WTC11 (cell line): ENCODE measurements at regions not wholly inside any gene's neighbourhood (a gene's known extent, or its start where the extent isn't known, plus 50 kb on each side); places are given as distances from the start of the nearest gene placed in this dataset.
"Not testable (repeated sequence)": the region's sequence is repeated elsewhere in the genome, so short reads cannot be mapped to it uniquely, and the experiment has no call there.

Experiments
- ATAC-seq: fragments of 200-7000 bp; cut with Tn5 transposase; 2 replicates; pipeline ENCODE4 v1.10.0; 2021; ENCODE audit warnings: mild to moderate bottlenecking, moderate library complexity
- CTCF ChIA-PET: fragments of 300-600 bp; sonication (Branson Sonifier 250); formaldehyde crosslinking; loops from one replicate; lab custom pipeline; 2021; ENCODE audit warnings: antibody characterized with exemption; lab: Charles Lee
- POLR2A ChIA-PET: fragments of 350-600 bp; sonication (Branson Sonifier 250); formaldehyde crosslinking; loops from one replicate; lab custom pipeline; 2021; ENCODE audit warnings: antibody characterized with exemption; lab: Charles Lee
- DNase-seq: peaks from one replicate; pipeline ENCODE4 v3.0.0; 2021; ENCODE audit warnings: low spot score
- H3K27ac Mint-ChIP-seq: 2 replicates; pipeline ENCODE4 v1.8.0; 2021; ENCODE audit warnings: mixed read lengths
- H3K27me3 Mint-ChIP-seq: 2 replicates; pipeline ENCODE4 v1.8.0; 2021; ENCODE audit warnings: low read depth, mild to moderate bottlenecking, moderate library complexity, mixed read lengths
- H3K36me3 Mint-ChIP-seq: 2 replicates; pipeline ENCODE4 v1.8.0; 2021; ENCODE audit warnings: mixed read lengths
- H3K4me1 Mint-ChIP-seq: 2 replicates; pipeline ENCODE4 v1.8.0; 2022; ENCODE audit warnings: mixed read lengths
- H3K4me3 Mint-ChIP-seq: 2 replicates; pipeline ENCODE4 v1.8.0; 2021; ENCODE audit warnings: mild to moderate bottlenecking, moderate library complexity, mixed read lengths
- H3K9me3 Mint-ChIP-seq: 2 replicates; pipeline ENCODE4 v1.8.0; 2021; ENCODE audit warnings: mixed read lengths
- ATF1 ChIP-seq: sonication (generic); formaldehyde crosslinking; IDR thresholded peaks from 2 replicates; pipeline ENCODE4 v1.8.1; 2023; ENCODE audit warnings: mild to moderate bottlenecking, moderate library complexity, missing genetic modification reagents
- ATF3 ChIP-seq: sonication (generic); formaldehyde crosslinking; conservative IDR thresholded peaks from 2 replicates; pipeline ENCODE4 v1.8.1; 2022; ENCODE audit warnings: mild to moderate bottlenecking, missing genetic modification reagents
- CBFB ChIP-seq: sonication (generic); formaldehyde crosslinking; IDR thresholded peaks from 2 replicates; pipeline ENCODE4 v1.8.1; 2022; ENCODE audit warnings: mild to moderate bottlenecking, low read depth, missing genetic modification reagents
- ELF4 ChIP-seq: sonication (generic); formaldehyde crosslinking; IDR thresholded peaks from 2 replicates; pipeline ENCODE4 v1.8.1; 2022; ENCODE audit warnings: low read depth, mild to moderate bottlenecking, moderate library complexity, missing genetic modification reagents
- EMX1 ChIP-seq: fragments of 250-450 bp; sonication (Bioruptor Pico); IDR thresholded peaks from 2 replicates; pipeline ENCODE4 v1.8.0; 2021; ENCODE audit warnings: mild to moderate bottlenecking
- KAT7 ChIP-seq: sonication (generic); formaldehyde crosslinking; IDR thresholded peaks from 2 replicates; pipeline ENCODE4 v1.8.1; 2023; ENCODE audit warnings: missing genetic modification reagents, mild to moderate bottlenecking, borderline replicate concordance
- MXD4 ChIP-seq: fragments of 250-450 bp; sonication (Bioruptor Pico); IDR thresholded peaks from 2 replicates; pipeline ENCODE4 v1.8.0; 2021; ENCODE audit warnings: mild to moderate bottlenecking, moderate library complexity, borderline replicate concordance
- NFATC4 ChIP-seq: fragments of 250-450 bp; sonication (Bioruptor Pico); IDR thresholded peaks from 2 replicates; pipeline ENCODE4 v1.9.0; 2021; ENCODE audit warnings: mild to moderate bottlenecking
- NFE2L1 ChIP-seq: sonication (generic); formaldehyde crosslinking; IDR thresholded peaks from 2 replicates; pipeline ENCODE4 v1.8.1; 2023; ENCODE audit warnings: missing genetic modification reagents
- NR2C2 ChIP-seq: sonication (generic); formaldehyde crosslinking; IDR thresholded peaks from 2 replicates; pipeline ENCODE4 v1.8.0; 2022; ENCODE audit warnings: mild to moderate bottlenecking, missing genetic modification reagents
- PREB ChIP-seq: sonication (generic); formaldehyde crosslinking; IDR thresholded peaks from 2 replicates; pipeline ENCODE4 v1.8.1; 2022; ENCODE audit warnings: mild to moderate bottlenecking, missing genetic modification reagents, moderate library complexity, borderline replicate concordance
- RORB ChIP-seq: fragments of 250-450 bp; sonication (Bioruptor Pico); IDR thresholded peaks from 2 replicates; pipeline ENCODE4 v1.9.0; 2021; ENCODE audit warnings: mild to moderate bottlenecking
- SMAD3 ChIP-seq: sonication (generic); formaldehyde crosslinking; IDR thresholded peaks from 2 replicates; pipeline ENCODE4 v1.8.0; 2022; ENCODE audit warnings: missing genetic modification reagents, mild to moderate bottlenecking, borderline replicate concordance
- STAT6 ChIP-seq: sonication (generic); formaldehyde crosslinking; conservative IDR thresholded peaks from 2 replicates; pipeline ENCODE4 v1.8.1; 2023; ENCODE audit warnings: mild to moderate bottlenecking, low read depth, missing genetic modification reagents, moderate library complexity
- TEAD1 ChIP-seq: sonication (generic); formaldehyde crosslinking; IDR thresholded peaks from 2 replicates; pipeline ENCODE4 v1.8.0; 2022; ENCODE audit warnings: mild to moderate bottlenecking, missing genetic modification reagents
- USF1 ChIP-seq: sonication (generic); formaldehyde crosslinking; IDR thresholded peaks from 2 replicates; pipeline ENCODE4 v1.8.0; 2022; ENCODE audit warnings: mild to moderate bottlenecking, missing genetic modification reagents
- ZNF121 ChIP-seq: sonication (generic); formaldehyde crosslinking; IDR thresholded peaks from 2 replicates; pipeline ENCODE4 v1.8.0; 2023; ENCODE audit warnings: missing genetic modification reagents
- ZNF232 ChIP-seq: sonication (generic); formaldehyde crosslinking; IDR thresholded peaks from 2 replicates; pipeline ENCODE4 v1.8.0; 2022; ENCODE audit warnings: mild to moderate bottlenecking, missing genetic modification reagents
- ZNF263 ChIP-seq: sonication (generic); formaldehyde crosslinking; IDR thresholded peaks from 2 replicates; pipeline ENCODE4 v1.8.1; 2022; ENCODE audit warnings: low read depth, mild to moderate bottlenecking, moderate library complexity, missing genetic modification reagents
- ZNF317 ChIP-seq: sonication (generic); formaldehyde crosslinking; IDR thresholded peaks from 2 replicates; pipeline ENCODE4 v1.8.1; 2023; ENCODE audit warnings: low read depth, mild to moderate bottlenecking, moderate library complexity, missing genetic modification reagents, borderline replicate concordance
- ZNF416 ChIP-seq: fragments of 250-450 bp; sonication (Bioruptor Pico); IDR thresholded peaks from 2 replicates; pipeline ENCODE4 v1.9.0; 2021; ENCODE audit warnings: mild to moderate bottlenecking, inconsistent platforms
- ZNF423 ChIP-seq: fragments of 250-450 bp; sonication (Bioruptor Pico); IDR thresholded peaks from 2 replicates; pipeline ENCODE4 v2.1.2; 2022; ENCODE audit warnings: mild to moderate bottlenecking, moderate library complexity

- no peak for ATAC-seq
- no peaks in the 10 kb centered on the region for H3K4me1 Mint-ChIP-seq
- H3K27me3 Mint-ChIP-seq: no peaks in the 10 kb centered on the region; the same call in 1 of the 2 replicates
- no peaks in the 10 kb centered on the region for H3K36me3 Mint-ChIP-seq
- peaks cover 28% of the 10 kb centered on the region for H3K9me3 Mint-ChIP-seq
- no peak overlapping the region for H3K27ac Mint-ChIP-seq
- TF ChIP-seq NFATC4 (CRISPR knock-in tag): no peak
- no peak for TF ChIP-seq MXD4 (CRISPR knock-in tag)
- TF ChIP-seq EMX1: no peak
- no peak for TF ChIP-seq SMAD3 (CRISPR knock-in tag)
- TF ChIP-seq ATF3 (CRISPR knock-in tag): no peak
- no peak for TF ChIP-seq ATF1 (CRISPR knock-in tag)
- no peak for TF ChIP-seq ZNF121 (CRISPR knock-in tag)
- no peak for TF ChIP-seq RORB (CRISPR knock-in tag)
- TF ChIP-seq CBFB (CRISPR knock-in tag): no peak
- TF ChIP-seq, all 79 proteins: peak for 0
- no peak for DNase-seq
- no peak overlapping the region for H3K4me3 Mint-ChIP-seq
- POLR2A ChIA-PET: no interaction called here
- CTCF ChIA-PET: no interaction called here
These were observed 162.9 kb downstream of the C6orf118 start for GRCh38 chr6:165146456-165146855.

- peaks cover 50% of the 10 kb centered on the region for H3K9me3 Mint-ChIP-seq
- CTCF ChIA-PET: no interaction called here
- no peak for TF ChIP-seq ZNF423 (CRISPR knock-in tag)
- H3K4me3 Mint-ChIP-seq: no peak overlapping the region
- H3K27ac Mint-ChIP-seq: no peak overlapping the region
- DNase-seq (no peak), ATAC-seq (no peak)
- peaks cover 15% of the 10 kb centered on the region for H3K36me3 Mint-ChIP-seq
- no peaks in the 10 kb centered on the region for H3K27me3 Mint-ChIP-seq
- H3K4me1 Mint-ChIP-seq: no peaks in the 10 kb centered on the region
- POLR2A ChIA-PET: no interaction called here
These were observed 173.5 kb downstream of the C6orf118 start for GRCh38 chr6:165135889-165136288.

GRCh38 chr6:165129086-165129485 is 180.3 kb downstream of the C6orf118 start:
- Mint-ChIP-seq H3K4me1 (no peaks in the 10 kb centered on the region), H3K36me3 (no peaks in the 10 kb centered on the region), H3K27ac (no peak overlapping the region), H3K27me3 (no peaks in the 10 kb centered on the region), H3K9me3 (peaks cover 16% of the 10 kb centered on the region), H3K4me3 (no peak overlapping the region)
- ATAC-seq (no peak), DNase-seq (no peak)
- CTCF ChIA-PET: no interaction called here
- POLR2A ChIA-PET: no interaction called here
- no peak for TF ChIP-seq PREB (CRISPR knock-in tag)
- no peak for TF ChIP-seq USF1 (CRISPR knock-in tag)
- TF ChIP-seq ZNF317 (CRISPR knock-in tag): no peak
- no peak for TF ChIP-seq NFE2L1
- no peak for TF ChIP-seq ZNF416 (CRISPR knock-in tag)
- TF ChIP-seq TEAD1 (CRISPR knock-in tag): no peak
- no peak for TF ChIP-seq STAT6 (CRISPR knock-in tag)
- TF ChIP-seq KAT7: no peak
- no peak for TF ChIP-seq NR2C2 (CRISPR knock-in tag)
- no peak for TF ChIP-seq ZNF263
- TF ChIP-seq ELF4 (CRISPR knock-in tag): no peak
- no peak for TF ChIP-seq ZNF232 (CRISPR knock-in tag)

GRCh38 chr6:165127743-165128142 is 181.7 kb downstream of the C6orf118 start:
- H3K27me3 Mint-ChIP-seq, CTCF ChIA-PET, DNase-seq, H3K27ac Mint-ChIP-seq, H3K4me3 Mint-ChIP-seq, H3K4me1 Mint-ChIP-seq, POLR2A ChIA-PET, H3K36me3 Mint-ChIP-seq, ATAC-seq: not testable (repeated sequence)
- peaks cover 12% of the 10 kb centered on the region for H3K9me3 Mint-ChIP-seq
